ENCODE measurements at regions not wholly inside any gene's neighbourhood (a gene's known extent, or its start where the extent isn't known, plus 50 kb on each side); places are given as distances from the start of the nearest gene placed in this dataset.

DNA sequence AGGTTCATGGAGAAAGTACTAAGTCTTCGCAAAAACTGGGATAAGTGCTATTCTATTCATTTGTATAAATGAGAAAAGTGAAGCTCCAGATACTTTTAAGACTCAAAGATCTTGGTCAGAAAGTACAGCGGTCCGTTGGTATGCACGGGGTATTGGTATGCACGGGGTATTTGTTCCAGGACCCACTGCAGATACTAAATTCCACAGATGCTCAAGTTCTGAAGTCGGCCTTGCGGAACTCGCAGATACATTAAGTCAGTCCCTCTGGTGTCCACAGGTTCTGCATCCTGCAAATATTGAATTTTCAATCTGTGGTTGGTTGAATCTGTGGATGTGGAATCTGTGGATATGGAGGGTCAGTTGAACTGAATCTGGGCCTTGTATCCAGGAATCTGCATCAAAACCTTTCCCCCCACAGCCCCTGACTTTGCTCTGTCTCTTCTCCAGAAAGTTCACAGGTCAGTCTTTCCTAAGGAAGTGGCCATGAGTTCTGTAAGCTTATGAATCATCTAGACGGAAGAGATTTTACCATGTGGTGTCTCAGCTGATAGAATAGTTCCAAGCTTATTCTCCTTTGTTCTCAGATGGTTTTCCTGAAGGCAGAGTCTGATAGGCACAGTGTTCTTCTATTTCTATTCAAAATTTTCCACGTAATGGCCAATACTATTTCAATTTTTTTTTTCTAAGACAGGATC is 274.7 kb downstream of the NEDD1 start:
- DNase-seq = no peak

DNA sequence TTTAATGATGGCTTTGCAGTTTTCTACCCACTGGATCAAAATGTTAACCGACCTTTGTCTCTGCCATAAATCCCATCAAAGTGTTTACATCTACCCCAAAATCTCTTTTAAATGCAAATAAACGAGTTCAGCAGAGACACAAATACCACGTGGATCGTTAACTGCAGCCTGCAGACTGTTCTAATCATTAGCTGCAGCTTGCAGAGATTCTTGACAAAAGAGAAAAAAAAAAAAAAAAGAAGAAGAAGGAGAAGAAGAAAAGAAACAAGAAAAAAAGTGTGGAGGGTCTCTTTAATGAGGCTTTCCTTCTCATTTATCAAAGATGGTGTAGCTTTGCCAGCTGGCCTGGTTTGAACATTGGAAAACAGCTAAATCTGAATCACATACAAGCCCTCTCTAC is 275.7 kb downstream of the NEDD1 start:
- DNase-seq = no peak

DNA sequence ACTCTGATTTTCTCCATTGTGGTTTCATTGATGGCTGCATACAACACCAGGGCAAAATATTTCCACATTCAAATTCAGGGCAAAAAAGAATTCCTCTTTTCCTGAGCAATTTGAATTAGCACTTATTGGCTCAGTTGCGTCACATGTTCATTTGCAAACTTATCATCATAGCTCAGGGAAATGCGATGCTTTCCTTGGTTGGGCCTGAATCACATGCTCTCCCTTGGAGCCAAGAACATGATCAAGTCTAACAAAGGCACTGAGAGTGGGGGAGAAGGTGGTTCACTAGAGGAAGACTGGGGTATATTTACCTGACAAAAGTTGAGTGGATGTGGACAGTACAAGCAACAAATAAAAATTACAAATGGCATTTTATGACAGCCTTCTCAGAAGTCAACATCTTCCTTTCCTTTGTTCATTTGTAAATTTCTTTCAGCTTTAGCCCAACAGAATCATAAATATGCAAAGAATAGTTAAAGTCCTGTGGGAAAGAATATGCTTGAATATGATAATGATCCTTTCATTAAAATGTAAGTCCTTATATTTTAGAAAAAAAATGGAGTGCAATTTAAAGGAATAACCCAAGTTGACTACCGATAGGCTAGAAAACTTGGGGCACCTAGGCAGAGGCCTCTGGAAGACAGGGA is 277.2 kb downstream of the NEDD1 start:
- DNase-seq = no peak

DNA sequence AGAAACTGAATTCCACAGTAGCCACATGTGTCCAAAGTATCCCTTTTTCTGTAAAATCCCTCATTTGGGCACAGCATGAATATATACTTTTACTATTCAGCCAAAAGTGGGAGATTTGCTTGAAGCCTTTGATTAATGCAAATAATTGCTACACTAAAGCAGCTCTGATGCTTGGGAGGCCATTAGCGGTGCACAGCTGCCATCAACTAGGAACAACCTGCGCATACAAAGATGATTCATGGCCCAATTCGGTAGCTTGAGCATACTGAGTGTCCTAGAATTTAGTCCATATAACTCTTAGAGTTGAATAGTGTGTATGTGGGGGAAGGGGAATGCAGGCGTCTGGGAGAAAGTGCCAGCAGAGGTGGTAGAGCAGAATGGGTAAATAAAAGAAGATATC is 277.0 kb upstream of the RMST start:
- no peak for DNase-seq

DNA sequence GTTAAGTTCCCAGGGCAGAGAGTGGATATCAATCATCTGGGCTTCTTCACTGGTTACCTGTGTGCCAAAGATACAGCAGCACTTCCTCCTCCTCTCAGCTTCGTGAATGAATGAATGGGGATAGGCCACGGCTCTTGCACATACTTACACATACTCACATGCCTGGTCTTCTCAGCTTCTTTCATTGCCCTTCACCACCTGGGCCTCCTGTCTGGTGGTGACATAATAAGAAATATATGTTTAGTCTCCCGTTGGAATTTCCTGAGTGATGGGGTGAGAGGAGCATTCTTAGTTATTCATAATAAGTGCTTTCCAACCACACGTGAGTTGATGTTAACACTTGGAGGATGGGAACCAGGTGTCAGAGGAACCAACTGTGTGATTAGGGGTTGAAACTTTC is 268.1 kb upstream of the RMST start:
- DNase-seq = no peak

DNA sequence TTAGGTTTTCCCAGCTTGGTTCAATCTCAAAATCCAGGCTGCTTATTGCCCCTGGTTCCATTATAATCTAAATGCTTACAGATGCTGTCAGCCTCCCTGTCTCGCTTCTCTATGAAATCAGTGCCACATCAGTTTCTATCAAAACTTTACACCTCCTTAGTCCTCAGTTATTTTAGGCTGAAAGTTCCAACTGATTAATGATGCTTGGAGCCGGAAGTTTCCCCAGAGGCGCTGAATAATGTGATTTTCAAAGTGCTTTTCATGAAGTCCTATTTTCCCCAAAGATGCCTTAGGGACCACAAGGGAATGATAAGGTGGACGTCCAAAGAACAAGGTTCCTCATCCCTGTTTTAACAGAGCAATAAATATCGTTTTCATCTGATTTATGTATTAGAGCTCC is 262.4 kb upstream of the RMST start:
- no peak for DNase-seq

DNA sequence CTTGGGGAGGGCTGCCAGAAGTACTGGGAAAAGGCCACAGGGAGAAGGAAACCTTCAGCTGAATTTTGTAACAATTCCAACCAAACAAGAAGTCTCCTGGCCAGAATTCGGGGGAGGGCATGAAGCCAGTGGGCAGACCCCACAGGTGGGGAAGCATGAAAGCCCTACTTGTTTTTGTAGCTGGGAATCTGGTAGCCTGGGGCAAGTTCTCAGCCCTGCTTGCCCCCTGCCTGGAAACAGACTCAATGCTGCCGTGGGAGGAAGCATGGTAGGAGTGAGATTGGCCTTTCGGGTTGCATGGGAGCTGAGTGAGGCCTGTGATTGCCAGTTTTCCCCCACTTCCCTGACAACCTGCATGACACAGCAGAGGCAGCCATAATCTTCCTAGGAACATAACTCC is 259.2 kb upstream of the RMST start:
- DNase-seq = no peak

DNA sequence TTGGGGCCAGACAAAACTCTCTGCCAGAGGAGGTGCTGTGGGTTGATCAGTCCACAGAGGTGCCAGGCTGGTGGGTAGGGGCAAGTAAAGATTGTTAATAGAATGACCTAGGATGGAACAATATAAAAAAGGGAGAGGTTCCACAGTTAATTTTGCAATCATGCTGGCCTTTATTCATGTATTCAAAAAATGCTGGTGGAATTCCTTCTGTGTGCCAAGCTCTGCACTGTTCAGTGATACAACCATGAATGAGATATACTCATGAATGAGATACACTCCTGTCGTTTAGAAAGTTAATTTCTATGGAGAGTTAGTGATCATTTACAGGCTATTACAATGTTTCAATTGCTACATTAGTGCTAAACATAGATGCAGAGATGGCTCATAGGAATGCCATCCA is 252.6 kb upstream of the RMST start:
- DNase-seq = no peak

DNA sequence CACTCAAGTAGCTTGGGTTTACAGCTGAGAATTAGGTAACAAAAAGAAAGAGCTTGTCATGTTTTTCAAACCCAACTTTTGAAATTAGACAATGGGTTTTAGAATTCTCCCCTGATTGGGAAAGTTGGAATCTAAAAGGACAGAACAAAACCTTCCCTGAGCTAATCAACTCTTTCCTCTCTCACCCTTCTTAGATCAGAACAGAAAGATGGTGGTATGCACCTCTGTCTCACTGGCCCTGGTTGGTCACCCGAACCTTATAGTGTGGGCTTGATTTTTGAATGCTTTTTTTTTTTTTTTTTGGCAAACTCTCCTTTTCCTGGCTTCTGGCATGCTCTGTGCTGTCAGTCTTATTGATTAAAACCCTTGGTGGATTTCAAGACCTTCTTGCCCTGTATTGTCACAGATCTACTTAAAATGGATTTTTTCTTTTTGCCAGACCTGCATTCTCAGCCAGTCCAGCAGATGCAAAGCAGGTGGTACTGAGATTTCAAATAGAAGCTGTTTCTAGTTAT is 251.1 kb upstream of the RMST start:
- DNase-seq = no peak

DNA sequence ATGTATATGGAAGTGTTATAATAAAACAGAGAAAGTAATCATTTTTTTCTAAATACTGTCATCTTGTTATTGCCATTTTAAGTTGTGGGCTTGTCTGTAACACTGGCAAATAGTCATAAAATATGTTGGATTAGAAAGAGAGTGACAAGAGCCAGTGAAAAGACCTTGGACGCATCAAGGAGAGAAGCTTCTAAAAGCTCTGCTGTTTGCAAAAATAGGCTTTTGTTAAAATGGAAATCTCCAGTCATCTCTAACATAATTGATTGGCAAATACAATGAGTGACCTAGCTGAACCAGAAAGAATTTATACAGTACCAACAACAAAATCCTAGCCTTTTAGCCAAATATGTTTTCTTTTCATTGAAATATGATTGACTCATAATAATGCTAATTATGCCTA is 245.8 kb upstream of the RMST start:
- no peak for DNase-seq

DNA sequence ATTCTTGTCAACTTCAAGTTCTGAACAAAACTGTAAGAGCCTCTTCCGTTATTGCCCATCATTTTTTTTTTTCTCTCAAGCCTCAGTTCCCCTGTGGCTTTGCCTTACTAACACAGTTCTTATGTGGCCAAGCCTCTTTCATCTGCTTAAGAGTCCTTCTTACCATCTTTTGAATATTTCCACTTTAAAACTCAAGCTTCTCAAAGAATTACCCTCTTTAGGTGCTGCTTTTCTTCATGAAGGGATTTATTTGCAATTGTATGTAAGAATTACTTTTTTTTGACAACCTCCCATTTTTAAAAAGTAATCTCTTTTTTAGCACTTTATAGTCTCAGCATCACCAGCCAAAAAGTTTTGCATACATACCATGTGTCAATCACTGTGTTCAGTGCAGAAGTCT is 240.2 kb upstream of the RMST start:
- DNase-seq = no peak

DNA sequence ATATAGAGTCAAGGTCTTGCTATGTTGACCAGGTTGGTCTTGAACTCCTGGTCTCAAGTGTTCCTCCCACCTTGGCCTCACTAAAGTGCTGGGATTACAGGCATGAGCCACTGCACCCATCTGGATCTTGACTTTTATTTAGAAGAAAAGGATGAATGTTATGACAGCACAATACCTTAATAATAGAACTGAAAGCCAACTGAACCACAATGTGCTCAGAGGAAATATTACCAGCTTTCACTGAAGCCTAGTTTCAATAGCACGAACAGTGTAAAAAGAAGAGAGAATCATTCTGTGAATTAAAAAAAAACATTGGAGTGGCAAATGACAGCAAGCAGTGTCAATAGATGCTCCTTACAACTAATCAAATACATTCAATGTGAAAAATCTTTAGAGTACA is 239.2 kb upstream of the RMST start:
- DNase-seq = no peak

DNA sequence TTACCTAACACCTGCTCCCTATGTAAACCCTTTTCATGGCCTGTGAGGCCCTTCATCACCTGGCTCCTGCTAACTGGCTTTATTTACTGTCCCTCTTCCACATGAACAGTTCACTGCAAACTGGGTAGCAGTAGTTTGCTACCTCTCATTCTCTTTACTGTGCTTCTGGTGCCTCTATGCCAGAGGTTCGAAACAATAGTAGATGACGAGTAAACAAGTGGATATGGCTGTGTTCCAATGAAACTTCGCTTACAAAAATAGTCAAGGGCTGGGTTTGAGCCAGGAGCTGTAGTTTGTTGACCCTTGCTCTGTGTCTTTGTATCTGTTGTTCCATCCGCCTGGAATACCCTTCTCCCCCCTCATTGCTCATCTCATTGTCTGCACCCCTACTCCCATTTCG is 233.6 kb upstream of the RMST start:
- DNase-seq = no peak

DNA sequence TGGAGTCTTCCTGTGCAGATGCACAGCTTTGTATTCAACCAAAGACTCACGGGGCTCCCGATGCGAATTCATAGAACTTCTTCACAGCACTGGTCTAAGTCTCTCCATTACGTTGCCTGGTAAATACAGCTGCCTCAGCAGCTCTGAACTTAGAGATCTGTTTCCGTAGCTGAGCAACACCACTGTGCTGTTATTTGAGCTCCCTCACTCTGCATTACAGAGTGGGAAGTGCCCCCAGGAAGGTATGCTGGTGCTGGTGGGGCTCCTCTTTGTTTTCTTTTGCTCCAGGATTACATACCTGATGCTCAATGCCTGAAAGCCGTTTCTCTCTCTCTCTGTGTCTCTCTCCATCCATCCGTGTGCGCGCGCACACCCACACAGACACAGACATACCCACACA is 227.5 kb upstream of the RMST start:
- DNase-seq = no peak

DNA sequence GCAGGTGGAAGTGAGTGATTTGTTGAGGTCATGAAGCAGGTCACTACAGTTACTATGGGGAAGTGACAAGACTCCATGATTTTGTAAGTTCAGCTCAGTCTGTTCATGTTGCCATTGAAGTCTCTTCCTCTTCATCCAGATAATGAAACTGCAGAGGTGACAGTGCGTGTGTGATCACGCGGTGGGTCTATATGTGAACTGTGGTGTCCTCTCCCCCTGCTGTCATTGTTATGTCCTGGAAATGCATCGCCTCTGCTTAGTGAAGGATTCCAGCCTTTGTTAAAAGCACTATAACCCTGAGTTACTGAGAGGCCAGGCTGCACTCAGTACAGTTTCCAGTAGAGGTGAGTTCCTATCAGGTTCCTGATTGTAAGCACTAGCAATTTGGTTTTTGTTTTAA is 216.2 kb upstream of the RMST start:
- DNase-seq = no peak

DNA sequence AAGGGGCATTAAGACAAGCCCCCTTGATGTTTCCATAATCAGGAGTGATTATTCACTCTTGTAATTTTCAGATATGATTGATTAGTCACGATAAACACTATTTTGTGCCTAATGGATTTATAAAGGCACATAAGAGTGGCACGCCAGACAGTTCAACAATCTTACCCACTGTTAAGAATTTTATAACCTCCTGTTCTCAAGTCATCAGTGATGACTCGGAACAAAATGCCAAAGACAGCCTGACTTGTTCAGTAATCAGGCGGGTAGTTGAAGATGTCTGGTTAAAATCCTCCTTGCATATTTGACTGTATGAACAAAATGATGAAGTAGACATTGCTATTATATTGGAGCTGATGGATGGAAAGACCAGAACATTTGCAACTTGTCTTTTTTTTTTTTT is 212.1 kb upstream of the RMST start:
- DNase-seq = no peak

DNA sequence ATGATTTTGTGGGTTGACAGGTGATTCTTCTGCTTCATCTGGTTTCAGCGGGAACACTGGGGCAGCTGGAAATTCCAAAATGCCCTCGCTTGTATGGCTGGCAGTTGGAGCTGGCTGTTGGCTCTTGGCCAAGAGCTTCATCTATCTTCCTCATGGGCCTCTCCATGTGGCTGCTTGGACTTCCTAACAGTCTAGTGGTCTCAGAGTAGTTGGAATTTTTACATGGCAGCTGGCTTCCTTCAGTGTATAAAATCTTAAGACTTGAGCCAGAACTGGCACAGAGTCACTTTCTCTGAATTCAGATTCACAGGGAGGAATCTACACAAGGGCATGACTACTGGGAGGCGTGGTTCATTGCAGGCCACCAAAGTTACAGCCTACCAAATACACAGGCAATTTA is 204.9 kb upstream of the RMST start:
- no peak for DNase-seq

DNA sequence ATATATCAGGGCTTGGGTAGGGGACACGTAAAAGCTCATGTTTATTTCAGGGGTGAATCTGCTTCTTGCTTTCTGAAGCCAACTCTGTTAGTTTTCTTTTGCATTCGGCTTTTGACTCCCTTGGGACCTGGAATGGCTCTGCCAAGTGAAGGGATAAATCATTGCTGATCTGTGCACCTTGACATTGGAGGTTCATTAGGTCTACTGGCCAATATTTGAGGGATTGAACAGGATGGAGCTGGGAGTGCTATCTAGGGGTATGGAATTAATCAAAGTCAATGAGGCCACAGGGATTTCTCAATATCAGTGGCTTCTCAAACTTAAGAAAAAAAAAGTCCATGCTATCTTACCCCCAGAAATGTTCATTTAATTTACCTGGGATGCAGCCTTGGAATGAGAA is 203.5 kb upstream of the RMST start:
- DNase-seq = no peak

DNA sequence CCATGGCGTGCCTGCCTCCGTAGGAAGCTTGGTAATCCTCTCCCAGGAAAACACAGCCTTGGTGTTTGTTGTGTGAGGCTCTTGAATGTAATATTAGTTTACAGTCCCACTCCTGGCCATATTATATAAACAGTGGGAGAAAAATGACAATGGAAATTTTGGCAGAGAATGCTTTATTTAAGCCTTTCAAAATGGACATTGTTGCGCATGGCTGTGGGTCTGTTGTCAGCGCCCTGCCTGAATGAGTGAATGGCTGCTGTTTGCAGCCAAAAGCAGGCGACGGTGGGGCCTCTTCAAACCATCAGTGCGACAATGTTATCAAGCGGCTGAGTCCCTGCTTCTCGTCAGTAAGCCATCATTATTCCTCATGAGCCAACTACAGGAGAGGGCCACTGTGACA is 201.8 kb upstream of the RMST start:
- no peak for DNase-seq

DNA sequence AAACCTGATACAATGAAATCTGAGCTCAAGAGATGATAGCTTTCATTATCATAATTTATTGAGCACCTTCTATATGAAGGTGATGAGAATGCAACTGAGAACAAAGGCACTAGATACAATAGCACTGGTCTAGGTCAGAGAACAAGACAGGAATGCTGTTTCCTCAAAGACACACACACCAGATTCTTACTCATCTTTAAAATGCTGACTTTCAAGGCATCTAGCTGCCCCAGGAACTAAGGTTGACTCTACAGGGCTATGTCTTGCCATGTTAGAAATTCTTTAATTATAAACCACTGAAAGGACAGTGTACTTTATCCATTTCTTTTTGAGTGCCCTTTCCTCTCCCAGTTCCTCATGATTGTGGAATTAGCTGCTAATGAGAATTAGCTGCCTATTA is 195.4 kb upstream of the RMST start:
- no peak for DNase-seq

DNA sequence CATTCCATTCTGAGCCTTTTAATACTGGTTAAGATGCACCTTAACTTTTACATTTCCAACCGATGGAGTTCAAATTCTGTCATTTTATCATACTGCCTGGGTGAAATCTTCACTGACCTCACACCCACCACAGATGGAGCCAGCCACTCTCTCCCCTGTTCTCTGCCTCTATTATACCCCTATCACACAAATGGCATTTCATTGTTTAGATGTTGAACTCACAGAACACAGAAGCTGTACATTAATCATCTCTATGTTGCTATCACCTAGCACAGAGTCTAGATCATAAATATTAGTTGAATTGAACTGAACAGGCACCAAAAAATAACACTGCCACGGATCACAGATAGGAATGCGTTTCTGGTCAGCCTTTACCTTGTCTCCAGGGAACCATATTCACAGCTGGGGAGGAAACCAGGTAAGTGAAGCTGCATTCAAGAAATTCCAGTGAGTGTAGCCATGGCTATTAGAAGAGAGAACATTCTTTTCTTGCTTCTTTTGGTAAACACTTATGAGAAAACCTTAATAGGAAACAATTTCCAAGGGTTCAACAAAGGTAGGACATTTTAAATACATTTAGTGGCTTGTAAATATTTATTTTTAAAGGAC is 194.9 kb upstream of the RMST start:
- no peak for DNase-seq

DNA sequence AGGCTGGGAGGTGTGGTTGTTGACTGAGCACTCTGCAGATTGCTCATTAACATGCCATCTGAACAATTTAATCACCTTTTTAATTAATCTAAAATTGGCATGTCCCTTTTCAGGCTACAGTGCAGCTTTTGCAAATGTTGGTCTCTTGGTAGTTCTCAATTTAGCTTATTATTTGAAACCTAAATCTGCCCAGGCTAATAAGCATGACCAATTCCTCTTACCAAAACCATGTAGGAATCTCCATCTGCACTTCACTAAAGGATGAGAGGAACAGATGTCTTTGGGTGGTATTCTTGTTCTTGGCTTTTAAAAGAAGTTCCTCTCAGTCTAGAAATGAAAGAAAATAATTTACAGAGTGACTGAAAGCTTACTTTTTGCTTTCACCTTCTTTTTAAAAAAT is 190.1 kb upstream of the RMST start:
- DNase-seq = no peak

DNA sequence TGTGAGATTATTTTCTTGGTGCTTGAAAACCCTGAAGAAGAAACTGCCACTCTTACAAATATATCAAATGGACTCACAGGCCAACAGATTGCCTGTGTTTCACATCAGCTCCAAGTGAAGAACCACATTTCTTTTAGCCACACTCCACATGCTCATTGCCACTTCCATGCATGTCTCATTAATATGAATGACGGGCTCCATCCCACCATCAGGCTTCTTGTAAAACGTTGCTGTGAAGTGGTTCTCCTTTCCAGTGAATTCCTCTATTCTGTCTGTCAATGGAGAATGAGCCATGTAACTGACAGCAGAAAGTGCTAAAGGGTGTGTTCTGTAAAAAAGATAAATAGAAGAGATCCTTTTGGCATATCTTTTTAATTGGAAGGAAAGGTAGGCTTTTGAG is 188.2 kb upstream of the RMST start:
- DNase-seq = no peak

DNA sequence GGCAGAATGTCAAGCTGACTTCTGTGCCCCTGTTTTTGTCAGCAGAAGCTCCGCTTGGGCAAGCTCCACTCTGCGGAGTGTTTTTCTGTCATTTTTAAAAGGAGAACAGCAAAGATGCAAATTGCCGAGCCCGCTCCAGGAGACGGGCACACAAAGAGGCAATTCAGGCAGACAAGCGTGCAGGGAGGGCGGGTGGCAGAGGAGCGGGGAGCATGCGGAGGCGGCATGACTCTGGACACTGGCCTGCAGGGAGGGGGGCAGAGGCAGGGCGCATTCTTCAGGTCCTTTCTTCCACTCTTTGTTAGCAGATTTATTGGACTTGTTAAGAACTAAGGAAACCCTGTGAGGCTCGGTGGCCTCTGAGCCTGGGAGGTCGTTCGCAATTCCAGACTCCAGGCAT is 187.3 kb upstream of the RMST start:
- no peak for DNase-seq

All from fibroblast of skin of back (primary cell).